HG03135 (cell line): ENCODE measurements at regions not wholly inside any gene's neighbourhood (a gene's known extent, or its start where the extent isn't known, plus 50 kb on each side); places are given as distances from the start of the nearest gene placed in this dataset.

Experiments
- ATAC-seq: cut with Tn5 transposase; IDR thresholded peaks from one replicate; pipeline ENCODE4 v1.9.1; 2021; ENCODE audit warnings: mild to moderate bottlenecking, moderate library complexity; ENCODE audit not compliant: unreplicated experiment

- no peak for ATAC-seq
These were observed 2304.5 kb downstream of the MAT2B start for GRCh38 chr5:165809914-165810313.

DNA sequence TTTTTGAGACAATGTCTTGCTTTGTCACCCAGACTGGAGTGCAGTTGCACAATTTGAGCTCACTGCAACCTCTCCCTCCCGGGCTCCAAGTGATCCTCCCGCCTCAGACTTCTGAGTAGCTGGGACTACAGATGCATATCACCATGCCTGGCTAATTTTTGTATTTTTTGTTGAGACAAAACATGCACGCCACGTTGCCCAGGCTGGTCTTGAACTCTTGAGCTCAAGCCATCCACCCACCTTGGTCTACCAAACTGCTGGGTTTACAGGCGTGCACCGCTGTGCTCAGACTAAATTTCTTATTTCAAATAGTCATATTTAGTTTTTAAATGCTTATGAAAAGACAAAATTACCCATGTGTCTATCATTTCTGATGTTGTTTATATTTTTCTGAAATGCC is 2324.1 kb downstream of the MAT2B start:
- no peak for ATAC-seq

DNA sequence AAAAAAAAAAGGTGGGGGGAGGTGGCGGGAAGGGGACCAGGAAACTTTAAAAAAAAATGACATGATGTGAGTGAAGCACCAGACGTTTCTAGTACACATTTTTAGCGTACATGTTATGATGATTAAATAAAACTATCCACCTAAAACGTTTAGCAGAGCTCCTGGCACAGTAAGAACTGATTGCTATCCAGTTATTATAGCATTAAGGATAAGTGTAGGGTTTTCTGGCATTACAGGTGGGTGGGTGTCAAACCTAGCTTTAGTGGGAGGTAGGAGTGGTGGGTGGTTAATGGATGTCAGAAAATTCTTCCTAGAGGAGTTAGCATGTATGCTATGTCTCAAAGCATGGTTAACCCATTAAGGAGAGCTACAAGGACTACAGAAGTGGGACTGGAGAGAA is 2329.5 kb downstream of the MAT2B start:
- no peak for ATAC-seq

GRCh38 chr5:165836046-165836445 is 2330.6 kb downstream of the MAT2B start:
- ATAC-seq, result no peak

DNA sequence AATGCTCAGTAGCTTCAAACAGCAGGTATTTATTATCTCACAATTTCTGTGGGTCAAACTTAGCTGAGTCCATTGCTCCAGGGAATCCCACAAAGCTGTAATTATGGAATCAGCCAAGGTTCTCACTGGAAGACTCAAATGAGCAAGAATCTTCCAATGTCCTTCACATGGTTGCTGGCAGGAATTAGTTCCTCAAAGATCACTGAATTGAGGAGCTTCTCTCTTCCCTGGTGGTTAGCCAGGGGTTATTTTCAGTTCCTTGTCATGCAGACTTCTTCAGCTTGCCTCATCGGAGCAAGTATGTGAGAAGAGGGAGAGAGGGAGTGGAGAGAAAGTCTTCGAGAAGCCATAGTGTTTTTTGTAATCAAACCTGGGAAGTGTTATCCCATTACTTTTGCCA is 2331.9 kb downstream of the MAT2B start:
- no peak for ATAC-seq

DNA sequence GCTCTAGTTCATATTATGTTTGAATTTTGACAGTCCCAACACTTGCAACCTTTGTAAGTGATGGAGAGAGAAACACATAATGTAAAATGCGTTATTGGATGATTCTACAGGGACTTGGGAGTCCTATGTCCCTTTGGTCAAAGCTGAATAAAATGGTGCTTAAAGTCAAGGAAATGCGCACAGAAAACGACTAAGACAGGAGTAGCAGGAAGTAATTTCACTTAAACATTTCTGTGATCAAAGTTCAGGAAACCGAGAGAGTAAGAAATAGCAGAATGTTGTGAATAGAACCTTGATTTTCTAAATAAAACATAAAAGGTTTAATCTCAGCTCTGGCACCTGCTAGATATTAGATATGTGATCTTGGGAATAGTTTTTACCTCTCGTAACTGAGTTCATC is 2339.2 kb downstream of the MAT2B start:
- no peak for ATAC-seq

DNA sequence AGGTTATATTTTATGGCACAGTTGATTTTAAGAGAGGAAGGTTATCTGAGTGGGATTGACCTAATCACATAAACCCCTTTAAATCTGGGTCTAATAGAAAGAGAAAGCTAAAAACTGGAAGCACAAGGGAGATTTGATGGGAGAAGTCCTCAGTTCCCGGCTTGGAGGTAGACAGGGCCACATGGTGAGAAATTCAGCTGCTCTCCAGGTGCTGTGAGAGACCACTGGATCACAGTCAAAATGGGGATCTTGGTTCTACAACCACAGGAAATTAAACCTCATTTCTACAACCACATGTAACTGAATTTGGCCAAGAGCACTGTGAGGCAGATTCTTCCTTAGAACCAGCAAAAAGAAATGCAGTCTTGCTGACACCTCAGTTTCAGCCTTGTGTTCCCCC is 2352.7 kb downstream of the MAT2B start:
- ATAC-seq, result no peak

DNA sequence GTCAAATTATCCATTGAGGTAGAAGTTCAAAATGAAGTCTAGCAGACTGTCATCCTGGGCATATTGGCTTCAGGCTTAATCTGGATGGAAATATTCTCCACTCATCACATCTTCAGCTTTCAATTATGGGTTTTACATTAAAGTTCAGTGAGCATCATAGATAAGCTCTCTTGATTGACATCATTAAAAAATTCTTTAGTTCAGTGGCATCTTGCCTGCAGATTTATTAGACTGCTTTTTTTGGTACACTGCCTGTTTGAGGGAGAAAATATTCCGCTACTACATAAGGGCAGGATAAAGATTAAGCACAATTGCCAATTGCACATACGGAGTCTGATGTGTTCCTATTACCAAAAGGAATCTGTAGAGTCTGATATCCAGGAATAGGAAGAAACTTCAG is 2353.8 kb downstream of the MAT2B start:
- no peak for ATAC-seq

DNA sequence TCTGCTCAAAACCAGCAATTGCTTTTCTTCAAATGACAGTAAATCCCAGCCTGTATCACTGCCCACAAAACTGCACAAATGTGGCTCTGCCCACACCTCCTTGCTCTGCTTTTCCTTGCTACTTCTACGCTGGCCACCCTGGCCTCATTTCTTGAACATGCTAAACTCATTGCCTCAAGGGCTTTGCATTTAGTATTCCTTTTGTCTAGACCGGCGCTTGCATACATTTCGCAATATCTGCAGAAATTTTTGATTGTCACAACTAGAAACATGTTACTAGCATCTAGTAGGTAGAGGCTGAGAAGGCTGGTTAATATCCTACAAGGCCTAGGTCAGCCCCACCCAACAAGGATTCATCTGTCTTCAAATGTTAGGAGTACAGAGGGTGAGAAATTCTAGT is 2357.8 kb downstream of the MAT2B start:
- ATAC-seq, result no peak

DNA sequence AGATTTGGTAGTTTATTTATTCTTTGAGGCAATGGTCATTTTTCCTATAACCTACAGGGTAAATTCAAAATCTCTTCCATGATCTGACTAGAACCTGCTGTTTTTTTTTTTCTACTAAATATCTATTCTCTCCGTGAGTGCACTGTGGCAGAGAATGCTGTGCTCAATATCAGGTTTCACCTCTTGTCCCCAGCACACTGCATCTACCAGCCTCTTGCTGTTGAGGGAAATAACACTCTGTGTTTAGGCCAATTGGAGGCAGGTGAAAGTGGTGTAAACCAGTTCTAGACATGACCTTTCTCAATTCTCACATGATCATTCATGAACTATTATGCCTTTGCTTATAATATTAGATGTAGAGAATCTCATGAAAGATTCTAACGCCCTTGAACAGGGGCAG is 2365.9 kb downstream of the MAT2B start:
- no peak for ATAC-seq

DNA sequence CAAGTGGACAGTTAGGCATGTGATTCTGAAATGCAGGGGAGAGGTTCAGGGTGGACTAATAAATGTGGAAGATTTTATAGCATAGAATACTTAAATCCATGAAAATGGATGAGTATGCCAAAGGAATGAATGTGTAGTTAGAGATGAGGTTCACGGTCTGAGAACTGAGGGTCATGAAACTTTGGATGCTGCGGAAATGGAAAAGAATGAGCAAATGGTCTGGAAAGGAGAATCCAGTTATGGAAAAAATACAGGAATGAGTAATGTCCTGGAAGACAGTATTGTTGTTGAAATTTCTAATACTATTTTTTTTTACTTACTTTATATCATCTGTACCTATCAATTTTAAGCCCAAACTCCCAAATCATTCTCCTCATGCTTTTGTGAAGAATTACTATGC is 2369.4 kb downstream of the MAT2B start:
- ATAC-seq, result no peak

- no peak for ATAC-seq
These were observed 2371.1 kb downstream of the MAT2B start for GRCh38 chr5:165876538-165876937.

- ATAC-seq, result no peak
These were observed 2372.1 kb downstream of the MAT2B start for GRCh38 chr5:165877475-165877874.

- ATAC-seq, result no peak
These were observed 2375.8 kb downstream of the MAT2B start for GRCh38 chr5:165881259-165881658.

GRCh38 chr5:165882099-165882498 is 2376.7 kb downstream of the MAT2B start:
- ATAC-seq, result no peak

- no peak for ATAC-seq
These were observed 2380.4 kb downstream of the MAT2B start for GRCh38 chr5:165885623-165886350.

DNA sequence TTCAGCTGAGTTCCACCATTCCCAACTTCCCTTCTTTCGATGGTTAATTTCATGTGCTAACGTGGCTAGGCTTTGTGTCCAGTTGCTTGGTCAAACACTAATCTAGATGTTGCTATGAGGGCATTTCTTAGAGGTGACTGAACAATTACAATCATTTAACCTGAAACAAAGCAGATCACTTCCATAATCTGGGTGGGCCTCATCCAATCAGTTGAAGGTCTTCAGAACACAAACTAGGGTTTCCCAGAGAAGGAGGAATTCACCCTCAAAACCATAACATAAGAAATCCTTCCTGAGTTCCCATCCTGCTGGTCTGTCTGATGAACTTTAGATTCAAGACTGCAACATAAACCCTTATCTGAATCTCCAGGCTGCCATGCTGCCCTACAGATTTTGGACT is 2381.7 kb downstream of the MAT2B start:
- ATAC-seq, result no peak

- ATAC-seq, result no peak
These were observed 2387.0 kb downstream of the MAT2B start for GRCh38 chr5:165892383-165892782.

DNA sequence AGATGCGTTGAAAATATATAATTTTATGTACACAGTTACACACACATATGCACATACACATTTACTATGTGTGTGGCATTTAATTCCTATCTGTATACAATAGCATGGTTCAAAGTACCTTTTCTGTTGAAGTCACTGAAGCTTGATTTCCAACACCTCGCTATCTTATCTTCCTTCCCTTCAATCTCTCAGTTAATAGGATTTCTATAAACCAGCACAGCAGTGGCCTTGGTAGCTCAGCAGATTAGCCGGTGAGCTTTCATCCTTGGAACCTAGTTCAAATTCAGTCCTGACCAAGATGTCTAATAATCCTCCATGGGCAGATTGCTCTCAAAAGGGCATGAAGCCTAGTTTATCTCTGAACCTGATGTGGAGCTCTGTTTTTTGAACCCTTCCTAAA is 2389.5 kb downstream of the MAT2B start:
- no peak for ATAC-seq

DNA sequence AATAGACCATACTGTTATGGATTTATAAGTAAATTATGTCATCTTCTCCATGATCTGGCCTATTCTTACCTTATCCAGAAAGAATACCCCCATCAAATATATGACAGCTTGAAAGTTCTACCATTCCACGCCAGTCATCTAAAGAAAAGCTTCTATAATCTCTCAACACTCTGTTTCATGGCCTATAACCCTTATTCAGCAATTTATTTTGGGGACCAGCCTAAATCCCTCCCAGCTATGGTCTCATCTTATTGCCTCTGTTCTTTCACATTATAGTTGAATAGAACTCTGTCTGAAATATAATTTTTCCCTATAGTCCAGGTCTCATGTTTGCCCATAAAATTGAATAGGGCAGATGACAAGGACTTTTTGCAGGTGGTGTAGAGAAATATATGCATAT is 2387.6 kb upstream of the WWC1 start:
- no peak for ATAC-seq

- ATAC-seq, result no peak
These were observed 2384.6 kb upstream of the WWC1 start for GRCh38 chr5:165906871-165907270.

GRCh38 chr5:165913059-165913458 is 2378.4 kb upstream of the WWC1 start:
- no peak for ATAC-seq

DNA sequence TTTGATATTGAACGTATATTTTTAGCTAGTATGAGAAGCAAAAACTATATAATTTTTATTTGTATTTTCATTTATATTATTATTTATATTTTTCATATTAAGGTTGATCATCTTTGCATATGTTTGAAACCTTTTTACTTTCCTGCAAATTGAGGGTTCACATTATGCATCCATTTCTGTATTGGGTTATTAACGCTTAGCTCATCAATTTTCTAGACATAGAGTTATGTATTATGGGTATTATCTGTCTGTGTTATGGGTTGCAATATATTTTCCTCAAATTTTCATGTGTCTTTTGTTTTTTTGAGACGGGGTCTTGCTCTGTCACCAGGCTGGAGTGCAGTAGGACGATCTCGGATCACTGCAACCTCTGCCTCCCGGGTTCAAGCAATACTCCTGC is 2377.0 kb upstream of the WWC1 start:
- ATAC-seq, result no peak
